Ascending aorta (tissue), 2 donors: ENCODE measurements at regions not wholly inside any gene's neighbourhood (a gene's known extent, or its start where the extent isn't known, plus 50 kb on each side); places are given as distances from the start of the nearest gene placed in this dataset.

Experiments
- DNase-seq, 2 donors: peaks; one replicate each; pipeline ENCODE4 v3.0.0-alpha.2; 2019; ENCODE audit warnings: low spot score in 2 of 2
- H3K27ac ChIP-seq, 2 donors: fragments of 200-600 bp; sonication (generic); one replicate each; pipeline ENCODE4 v1.5.1; 2016 to 2017; ENCODE audit warnings: mild to moderate bottlenecking in 1 of 2
- H3K27me3 ChIP-seq: fragments of 200-600 bp; sonication (generic); one replicate; pipeline ENCODE4 v1.5.1; 2017
- H3K36me3 ChIP-seq, 2 donors: fragments of 200-600 bp; sonication (generic); one replicate each; pipeline ENCODE4 v1.5.1; 2016
- H3K4me1 ChIP-seq, 2 donors: fragments of 200-600 bp; sonication (generic); one replicate each; pipeline ENCODE4 v1.5.1; 2016 to 2017; ENCODE audit warnings: mild to moderate bottlenecking in 1 of 2
- H3K4me3 ChIP-seq, 2 donors: fragments of 200-600 bp; sonication (generic); one replicate each; pipeline ENCODE4 v1.5.1; 2016 to 2017; ENCODE audit warnings: mild to moderate bottlenecking in 1 of 2
- H3K9me3 ChIP-seq, 2 donors: fragments of 200-600 bp; sonication (generic); one replicate each; pipeline ENCODE4 v1.5.1; 2016
- intact Hi-C: fragments of 100-400 bp; cut with DNase I; formaldehyde crosslinking; loops from one replicate; pipeline ENCODE4 v1.15.1; 2023
- TF ChIP-seq, protein P1 (sequence below), 3 experiments: fragments of 200-600 bp in 2 of 3; fragments of 450-650 bp in 1 of 3; sonication (generic) in 2 of 3; IDR thresholded peaks; one replicate each; pipeline ENCODE4 v1.5.1; 2016 to 2019; ENCODE audit warnings: antibody characterized with exemption in 3 of 3, mild to moderate bottlenecking in 1 of 3, moderate library complexity in 1 of 3

DNA sequence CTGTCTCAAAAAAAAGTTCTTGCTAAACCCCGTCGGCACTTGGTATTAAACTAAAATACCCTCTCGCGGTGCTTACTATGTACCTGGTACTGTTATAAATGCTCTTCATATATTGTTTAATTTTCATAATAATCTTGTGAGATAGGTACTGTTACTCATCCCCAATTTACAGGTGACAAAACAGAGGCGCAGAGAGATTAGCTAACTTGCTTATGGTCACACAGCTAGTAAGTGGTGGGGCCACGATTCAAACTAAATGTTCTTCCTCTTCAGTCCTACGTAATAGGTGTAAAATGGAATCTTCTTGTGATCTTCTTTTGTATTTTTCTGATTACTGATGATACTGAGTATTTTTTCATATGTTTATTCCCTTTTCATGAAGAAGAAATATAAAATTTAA lies 51.3 kb downstream of the TET3 start:
- peaks cover 0 to 3% of the 10 kb centered on the region in 2 donors for H3K4me1 ChIP-seq
- TF ChIP-seq, protein P1, sequence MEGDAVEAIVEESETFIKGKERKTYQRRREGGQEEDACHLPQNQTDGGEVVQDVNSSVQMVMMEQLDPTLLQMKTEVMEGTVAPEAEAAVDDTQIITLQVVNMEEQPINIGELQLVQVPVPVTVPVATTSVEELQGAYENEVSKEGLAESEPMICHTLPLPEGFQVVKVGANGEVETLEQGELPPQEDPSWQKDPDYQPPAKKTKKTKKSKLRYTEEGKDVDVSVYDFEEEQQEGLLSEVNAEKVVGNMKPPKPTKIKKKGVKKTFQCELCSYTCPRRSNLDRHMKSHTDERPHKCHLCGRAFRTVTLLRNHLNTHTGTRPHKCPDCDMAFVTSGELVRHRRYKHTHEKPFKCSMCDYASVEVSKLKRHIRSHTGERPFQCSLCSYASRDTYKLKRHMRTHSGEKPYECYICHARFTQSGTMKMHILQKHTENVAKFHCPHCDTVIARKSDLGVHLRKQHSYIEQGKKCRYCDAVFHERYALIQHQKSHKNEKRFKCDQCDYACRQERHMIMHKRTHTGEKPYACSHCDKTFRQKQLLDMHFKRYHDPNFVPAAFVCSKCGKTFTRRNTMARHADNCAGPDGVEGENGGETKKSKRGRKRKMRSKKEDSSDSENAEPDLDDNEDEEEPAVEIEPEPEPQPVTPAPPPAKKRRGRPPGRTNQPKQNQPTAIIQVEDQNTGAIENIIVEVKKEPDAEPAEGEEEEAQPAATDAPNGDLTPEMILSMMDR (IDR thresholded peaks at IDR 0.05) = no peak
- no peak overlapping the region for H3K27ac ChIP-seq
- no peak for DNase-seq
- no peak overlapping the region for H3K4me3 ChIP-seq
- H3K27me3 ChIP-seq = no peaks in the 10 kb centered on the region
- intact Hi-C loops = no loop called here
- no peaks in the 10 kb centered on the region for H3K9me3 ChIP-seq
- H3K36me3 ChIP-seq = no peaks in the 10 kb centered on the region

DNA sequence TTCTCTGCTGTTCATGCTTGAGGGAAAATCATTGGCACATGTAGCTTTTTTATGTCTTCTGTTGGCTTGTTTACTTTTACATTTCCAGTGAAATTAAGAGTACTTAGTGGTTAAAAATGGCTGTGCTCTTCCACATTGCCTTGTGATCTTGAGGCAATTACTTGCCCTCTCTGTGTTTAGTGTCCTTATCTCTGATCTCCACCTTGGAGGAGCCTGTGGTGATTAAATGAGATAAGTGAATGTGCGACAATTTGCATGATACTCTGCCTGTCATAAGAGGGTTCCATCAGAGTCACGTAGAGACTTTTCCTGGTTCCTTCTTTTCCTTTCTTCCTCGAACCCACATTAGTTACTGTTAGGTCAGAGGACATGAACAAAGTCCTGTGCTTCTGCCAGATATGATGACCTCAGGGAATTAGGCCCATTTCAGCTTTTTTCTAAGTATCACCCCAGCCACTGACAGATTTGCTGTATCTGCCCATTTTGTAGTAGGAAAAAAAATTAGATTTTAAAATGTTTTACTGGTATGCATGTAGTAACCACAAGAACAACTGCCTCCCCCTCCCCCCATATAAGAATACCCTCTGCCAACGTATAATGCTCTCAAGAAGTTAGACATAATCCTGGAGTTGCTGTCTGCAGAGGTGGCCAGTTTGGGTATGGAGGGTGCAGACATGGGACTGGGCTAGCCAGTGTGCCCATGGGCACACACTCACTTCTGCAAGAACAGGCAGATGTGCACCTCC lies 51.9 kb downstream of the TET3 start:
- intact Hi-C loops = no loop called here

DNA sequence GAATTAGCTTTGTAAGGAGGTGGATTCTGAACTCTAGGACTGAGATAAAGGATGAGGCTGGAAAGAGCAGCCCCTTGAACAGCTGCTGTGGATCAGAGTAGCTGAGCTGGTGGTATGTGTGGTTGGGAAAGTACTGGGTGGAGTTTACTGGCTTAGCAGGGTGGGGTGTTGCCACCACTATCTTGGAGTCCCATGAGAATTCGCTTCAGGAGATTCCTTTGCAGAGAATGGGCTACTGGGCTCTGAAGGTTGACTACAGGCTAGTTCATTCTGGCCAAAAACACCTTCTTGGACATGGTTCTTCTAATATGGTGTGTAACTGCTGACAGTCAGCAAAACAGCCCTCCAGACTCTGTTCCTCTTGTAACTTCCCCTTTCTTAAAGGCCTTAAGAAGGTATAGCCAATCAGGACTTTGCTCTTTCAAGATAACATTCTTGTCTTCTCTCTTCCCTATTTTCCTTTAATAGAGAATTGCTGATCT lies 52.7 kb downstream of the TET3 start:
- TF ChIP-seq, protein P1 (IDR thresholded peaks at IDR 0.05) = no peak
- Histone ChIP-seq H3K4me1 (peaks cover 0 to 3% of the 10 kb centered on the region in 2 donors), H3K36me3 (no peaks in the 10 kb centered on the region), H3K4me3 (no peak overlapping the region), H3K9me3 (no peaks in the 10 kb centered on the region), H3K27me3 (no peaks in the 10 kb centered on the region), H3K27ac (no peak overlapping the region)
- intact Hi-C loops = no loop called here
- DNase-seq = no peak

More for the DNA sequence above, 51.9 kb downstream of the TET3 start:
- TF ChIP-seq, protein P1 (IDR thresholded peaks at IDR 0.05) = no peak
- no peaks in the 10 kb centered on the region for H3K27me3 ChIP-seq
- no peaks in the 10 kb centered on the region for H3K36me3 ChIP-seq
- H3K4me1 ChIP-seq = peaks cover 0 to 3% of the 10 kb centered on the region in 2 donors
- H3K27ac ChIP-seq = no peak overlapping the region
- H3K4me3 ChIP-seq = no peak overlapping the region
- H3K9me3 ChIP-seq = no peaks in the 10 kb centered on the region
- DNase-seq = no peak

DNA sequence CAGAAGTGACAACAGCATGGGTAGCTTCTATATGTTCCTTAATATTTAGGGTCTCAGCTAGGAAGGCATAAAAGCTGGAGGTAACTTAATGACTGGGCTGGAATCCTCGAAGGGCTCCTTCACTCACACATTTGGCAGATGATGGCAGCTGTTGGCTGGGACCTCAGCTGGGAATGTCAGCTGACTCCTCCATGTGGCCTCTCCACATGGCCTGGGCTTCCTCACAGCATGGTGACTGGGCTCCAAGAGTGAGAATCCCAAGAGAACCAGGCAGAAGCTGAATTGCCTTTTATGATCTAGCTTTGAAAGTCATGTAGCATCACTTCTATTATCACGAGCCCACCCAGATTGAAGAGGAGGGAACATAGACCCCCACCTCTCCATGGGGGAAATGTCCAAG lies 54.9 kb downstream of the TET3 start:
- Histone ChIP-seq H3K4me1 (no peaks in the 10 kb centered on the region), H3K9me3 (no peaks in the 10 kb centered on the region), H3K27ac (no peak overlapping the region), H3K36me3 (no peaks in the 10 kb centered on the region), H3K27me3 (no peaks in the 10 kb centered on the region), H3K4me3 (no peak overlapping the region)
- no peak for DNase-seq
- intact Hi-C loops = no loop called here
- TF ChIP-seq, protein P1 (IDR thresholded peaks at IDR 0.05) = no peak

DNA sequence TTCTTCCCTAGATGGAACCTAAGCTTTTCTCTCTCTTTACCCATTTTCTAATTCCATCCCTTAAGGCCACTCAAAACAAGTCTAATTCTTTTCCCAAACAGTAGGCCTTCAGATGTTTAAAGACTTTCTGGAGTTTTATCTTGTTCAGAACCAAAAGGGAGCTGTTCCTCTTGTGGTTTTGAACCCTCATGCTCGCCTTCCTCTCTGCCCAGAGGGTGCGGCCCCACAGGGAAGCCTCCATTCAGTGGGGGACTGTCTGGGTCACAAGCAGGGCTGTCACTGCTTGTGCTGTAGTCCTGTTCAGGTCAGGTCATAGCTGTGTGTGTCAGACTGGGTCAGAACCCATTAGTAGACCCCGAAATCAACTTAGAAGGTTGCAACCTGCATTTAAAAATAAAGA lies 56.5 kb downstream of the TET3 start:
- intact Hi-C loops = no loop called here
- Histone ChIP-seq H3K4me3 (no peak overlapping the region), H3K27ac (no peak overlapping the region), H3K36me3 (no peaks in the 10 kb centered on the region), H3K4me1 (no peaks in the 10 kb centered on the region), H3K9me3 (no peaks in the 10 kb centered on the region), H3K27me3 (no peaks in the 10 kb centered on the region)
- TF ChIP-seq, protein P1 (IDR thresholded peaks at IDR 0.05) = no peak
- no peak for DNase-seq
